PC-3 (cell line): ENCODE measurements at regions not wholly inside any gene's neighbourhood (a gene's known extent, or its start where the extent isn't known, plus 50 kb on each side); places are given as distances from the start of the nearest gene placed in this dataset.

Experiments used
- ATAC-seq: fragments of 200-7000 bp; cut with Tn5 transposase; 2 replicates; pipeline ENCODE4 v1.9.1; 2020; ENCODE audit warnings: mild to moderate bottlenecking, moderate library complexity
- BruUV-seq: library from RNA; stranded (reverse); fragments of 400-500 nt; replicated peaks from 2 replicates; lab custom pipeline; 2021; lab: Mats Ljungman, UMichigan
- CTCF ChIA-PET: fragments of 300-600 bp; sonication (Branson Sonifier 250); formaldehyde crosslinking; loops from one replicate; lab custom pipeline; 2022; ENCODE audit warnings: antibody characterized with exemption; lab: Charles Lee
- POLR2A ChIA-PET: fragments of 300-600 bp; sonication (Branson Sonifier 250); formaldehyde crosslinking; loops from one replicate; lab custom pipeline; 2022; ENCODE audit warnings: antibody characterized with exemption; ENCODE audit not compliant: unreplicated experiment; lab: Charles Lee
- DNase-seq: peaks from one replicate; pipeline ENCODE4 v3.0.0-alpha.2; 2015
- H2AFZ ChIP-seq: fragments of 300-600 bp; sonication (generic); 2 replicates; pipeline ENCODE4 v1.6.0; 2016; ENCODE audit warnings: antibody characterized with exemption, low read length
- H3F3A ChIP-seq: fragments of 300-600 bp; sonication (generic); one replicate; pipeline ENCODE4 v1.6.0; 2017; ENCODE audit warnings: antibody characterized with exemption, low read length, control low read depth, mild to moderate bottlenecking; ENCODE audit not compliant: unreplicated experiment
- H3K27ac ChIP-seq: fragments of 300-600 bp; sonication (generic); 2 replicates; pipeline ENCODE4 v1.5.1; 2016; ENCODE audit warnings: mild to moderate bottlenecking, low read length
- H3K27me3 ChIP-seq: fragments of 300-600 bp; sonication (generic); 2 replicates; pipeline ENCODE4 v1.6.1; 2016; ENCODE audit warnings: low read length, mixed read lengths
- H3K36me3 ChIP-seq: fragments of 300-600 bp; sonication (generic); 2 replicates; pipeline ENCODE4 v1.6.1; 2016; ENCODE audit warnings: low read depth, mixed run types, low read length, mixed read lengths
- H3K4me1 ChIP-seq: fragments of 300-600 bp; sonication (generic); 2 replicates; pipeline ENCODE4 v1.5.1; 2016; ENCODE audit warnings: low read length; ENCODE audit not compliant: insufficient read depth
- H3K4me2 ChIP-seq: fragments of 300-600 bp; sonication (generic); 2 replicates; pipeline ENCODE4 v1.6.0; 2016; ENCODE audit warnings: low read length
- H3K4me3 ChIP-seq: fragments of 300-600 bp; sonication (generic); 2 replicates; pipeline ENCODE4 v1.5.1; 2016; ENCODE audit warnings: mild to moderate bottlenecking, low read length, mixed read lengths
- H3K79me2 ChIP-seq: fragments of 300-600 bp; sonication (generic); 2 replicates; pipeline ENCODE4 v1.6.1; 2017; ENCODE audit warnings: low read length, mixed read lengths
- H3K9ac ChIP-seq: fragments of 300-600 bp; sonication (generic); 2 replicates; pipeline ENCODE4 v1.6.0; 2016; ENCODE audit warnings: mild to moderate bottlenecking, low read length
- H3K9me2 ChIP-seq: fragments of 300-600 bp; sonication (generic); replicated peaks from 2 replicates; pipeline ENCODE4 v1.6.1; 2016; ENCODE audit warnings: mixed run types, low read length, mixed read lengths
- H3K9me3 ChIP-seq: fragments of 300-600 bp; sonication (generic); 2 replicates; pipeline ENCODE4 v1.6.1; 2016; ENCODE audit warnings: low read length, mixed read lengths
- H4K20me1 ChIP-seq: fragments of 300-600 bp; sonication (generic); 2 replicates; pipeline ENCODE4 v1.6.1; 2016; ENCODE audit warnings: low read length, mixed read lengths
- CTCF ChIP-seq: fragments of 300-600 bp; sonication (generic); conservative IDR thresholded peaks from 2 replicates; pipeline ENCODE4 v1.5.1; 2017; ENCODE audit warnings: antibody characterized with exemption, low read depth, mild to moderate bottlenecking, low read length
- EZH2 ChIP-seq: fragments of 300-600 bp; sonication (generic); IDR thresholded peaks from one replicate; pipeline ENCODE4 v1.6.1; 2017; ENCODE audit warnings: antibody characterized with exemption, mild to moderate bottlenecking, low read length; ENCODE audit not compliant: unreplicated experiment
- EZH2phosphoT487 ChIP-seq: fragments of 300-600 bp; sonication (generic); IDR thresholded peaks from 2 replicates; pipeline ENCODE4 v1.6.1; 2018; ENCODE audit warnings: mild to moderate bottlenecking, antibody characterized with exemption, low read length, borderline replicate concordance
- intact Hi-C: fragments of 100-400 bp; cut with micrococcal nuclease; formaldehyde crosslinking; loops from 2 replicates; pipeline ENCODE4 v1.9.0; 2023

DNA sequence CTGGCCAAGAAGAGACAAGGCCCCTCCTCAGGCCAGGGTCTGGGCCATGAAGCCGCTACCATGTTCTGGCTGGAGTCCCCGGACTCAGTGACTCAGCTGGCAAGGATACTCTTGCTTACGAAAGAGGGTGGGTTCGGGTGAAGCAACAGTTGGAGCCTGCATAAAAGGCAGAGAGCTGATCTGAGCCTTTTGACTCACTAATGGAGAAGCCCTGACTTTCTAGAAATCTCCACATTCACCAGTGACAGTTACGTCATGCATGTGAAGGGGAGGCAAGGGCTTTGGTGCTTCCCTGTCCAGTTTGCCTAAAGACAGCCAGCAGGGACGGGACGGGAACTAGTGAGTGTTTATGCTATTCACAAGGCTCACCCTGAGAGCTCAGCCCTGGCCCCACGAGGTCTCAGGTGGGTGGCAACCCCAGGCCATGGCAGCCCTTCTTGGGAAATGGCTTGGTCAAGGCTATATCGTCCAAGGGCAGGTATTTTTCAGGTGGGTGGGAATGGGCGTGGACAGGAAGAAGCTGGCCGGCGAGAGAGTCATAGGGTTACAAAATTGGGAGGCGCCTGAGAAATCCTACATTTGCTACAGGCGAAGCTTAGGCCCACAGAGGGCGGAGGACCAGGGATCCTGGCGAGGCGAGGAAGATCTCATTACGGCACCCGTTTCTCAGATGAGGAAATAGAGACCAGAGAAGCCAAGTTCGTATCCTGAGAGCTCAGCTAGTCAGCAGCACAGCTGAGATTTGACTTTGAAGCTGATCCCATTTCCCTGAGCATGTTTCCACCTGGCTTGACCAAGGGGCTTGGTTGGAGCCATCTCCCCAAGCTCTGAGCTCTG lies 314.6 kb downstream of the BCL11B start:
- DNase-seq = no peak
- no TSS peak for BruUV-seq

DNA sequence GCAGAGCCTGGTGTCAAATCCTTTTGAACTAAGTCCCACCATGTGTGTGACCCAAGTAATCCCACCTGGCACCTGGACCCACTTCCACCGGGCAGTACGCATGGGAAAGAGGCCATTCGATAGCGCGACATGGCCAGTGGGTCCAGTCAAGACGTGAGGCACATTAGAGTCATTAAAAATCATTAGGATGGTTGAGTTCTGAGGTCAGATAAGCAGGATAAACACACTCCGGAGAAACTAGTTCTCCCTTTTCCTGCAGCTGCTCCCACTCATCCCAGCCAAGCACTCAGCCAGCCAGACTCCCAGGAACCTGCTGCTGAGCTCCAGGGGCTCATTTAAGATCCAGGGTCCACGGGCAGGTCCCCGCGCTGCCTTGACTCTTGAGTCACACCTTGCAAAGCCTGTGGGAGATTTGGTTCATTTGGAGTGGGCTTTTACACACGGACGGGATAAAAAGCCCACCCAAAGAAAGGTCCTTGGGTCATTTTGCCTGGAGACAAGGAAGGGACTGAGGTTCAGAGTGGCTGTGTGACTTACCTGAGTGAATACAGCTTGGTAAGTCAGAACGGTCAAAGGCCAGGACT lies 313.9 kb downstream of the BCL11B start:
- no peak overlapping the region for H3K9ac ChIP-seq
- no peaks in the 10 kb centered on the region for H3K9me3 ChIP-seq
- ATAC-seq (no peak), DNase-seq (no peak)
- no peaks in the 10 kb centered on the region for H3K4me1 ChIP-seq
- H3K27ac ChIP-seq = no peak overlapping the region
- H3K36me3 ChIP-seq = no peaks in the 10 kb centered on the region
- ChIA-PET CTCF (no interaction called here), POLR2A (no interaction called here)
- H2AFZ ChIP-seq = no peak overlapping the region
- H3K4me2 ChIP-seq = no peak overlapping the region
- H3K9me2 ChIP-seq = no peaks in the 10 kb centered on the region
- no peaks in the 10 kb centered on the region for H3F3A ChIP-seq
- no peaks in the 10 kb centered on the region for H3K79me2 ChIP-seq
- no peak for TF ChIP-seq EZH2phosphoT487
- no peak for TF ChIP-seq CTCF
- no peak for TF ChIP-seq EZH2
- no peaks in the 10 kb centered on the region for H4K20me1 ChIP-seq
- no TSS peak for BruUV-seq
- no peak overlapping the region for H3K4me3 ChIP-seq
- intact Hi-C loops = no loop called here
- peaks cover 56% of the 10 kb centered on the region for H3K27me3 ChIP-seq

More for the DNA sequence above, 314.6 kb downstream of the BCL11B start:
- Histone ChIP-seq H4K20me1 (no peaks in the 10 kb centered on the region), H3K9me3 (no peaks in the 10 kb centered on the region), H3K4me3 (no peak overlapping the region), H3K79me2 (no peaks in the 10 kb centered on the region), H3F3A (no peaks in the 10 kb centered on the region), H3K4me2 (no peak overlapping the region), H3K9me2 (no peaks in the 10 kb centered on the region), H3K27me3 (peaks cover 59% of the 10 kb centered on the region), H3K36me3 (no peaks in the 10 kb centered on the region), H2AFZ (no peak overlapping the region), H3K27ac (no peak overlapping the region), H3K4me1 (no peaks in the 10 kb centered on the region), H3K9ac (no peak overlapping the region)
- ChIA-PET POLR2A (no interaction called here), CTCF (no interaction called here)
- no peak for TF ChIP-seq EZH2
- no peak for TF ChIP-seq EZH2phosphoT487
- ATAC-seq = no peak
- intact Hi-C loops = no loop called here

DNA sequence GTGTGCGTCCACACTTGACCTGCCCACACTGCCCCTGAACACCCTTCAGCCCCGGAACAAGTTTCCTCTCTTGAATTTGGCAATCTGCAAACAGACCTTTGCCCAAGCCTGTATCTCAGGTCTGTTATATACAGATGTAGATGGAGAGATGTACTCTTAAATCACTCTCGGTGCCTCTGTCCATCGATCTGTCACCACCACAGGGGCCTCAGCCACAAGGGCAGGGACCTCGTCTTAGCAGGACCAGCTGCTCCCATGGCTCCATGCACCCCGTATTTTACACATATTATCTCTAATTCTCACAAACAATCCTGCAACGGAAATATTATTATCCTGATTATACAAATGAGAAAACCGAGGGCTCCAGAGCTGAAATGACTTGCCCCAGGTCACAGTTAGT lies 313.4 kb downstream of the BCL11B start:
- Histone ChIP-seq H3K27ac (no peak overlapping the region), H3K4me3 (no peak overlapping the region), H3K79me2 (no peaks in the 10 kb centered on the region), H2AFZ (no peak overlapping the region), H3K4me2 (no peak overlapping the region), H3K9ac (no peak overlapping the region), H3K9me2 (no peaks in the 10 kb centered on the region), H3K9me3 (no peaks in the 10 kb centered on the region), H3F3A (no peaks in the 10 kb centered on the region), H3K36me3 (no peaks in the 10 kb centered on the region), H3K27me3 (peaks cover 51% of the 10 kb centered on the region), H4K20me1 (no peaks in the 10 kb centered on the region), H3K4me1 (no peaks in the 10 kb centered on the region)
- intact Hi-C loops = no loop called here
- ChIA-PET POLR2A (no interaction called here), CTCF (no interaction called here)
- DNase-seq = no peak
- no TSS peak for BruUV-seq
- TF ChIP-seq EZH2phosphoT487 (no peak), EZH2 (no peak), CTCF (no peak)
- ATAC-seq = no peak
